ENCODE measurements at regions not wholly inside any gene's neighbourhood (a gene's known extent, or its start where the extent isn't known, plus 50 kb on each side); places are given as distances from the start of the nearest gene placed in this dataset.
"Not testable (repeated sequence)": the region's sequence is repeated elsewhere in the genome, so short reads cannot be mapped to it uniquely, and the experiment has no call there.

DNA sequence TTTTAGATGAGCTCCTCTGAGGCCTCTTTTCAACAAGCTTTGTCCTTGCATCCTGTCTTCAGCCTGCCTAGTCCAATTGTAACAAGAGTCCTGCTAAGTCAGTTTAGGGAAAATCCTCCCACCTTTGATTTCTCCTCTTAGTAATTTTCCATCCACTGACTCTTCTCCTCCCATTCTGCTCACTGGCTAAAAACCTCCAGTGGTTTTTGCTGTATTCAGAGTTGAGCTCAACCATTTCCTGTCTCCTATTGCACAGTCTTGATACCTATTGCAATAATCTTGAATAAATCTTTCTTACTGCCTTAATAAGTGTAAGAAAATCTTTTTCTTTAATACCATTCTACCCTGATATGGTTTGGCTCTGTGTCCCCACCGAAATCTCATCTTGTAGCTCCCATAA, 117.8 kb upstream of the ENPP6 start:
- DNase-seq, result no peak

DNA sequence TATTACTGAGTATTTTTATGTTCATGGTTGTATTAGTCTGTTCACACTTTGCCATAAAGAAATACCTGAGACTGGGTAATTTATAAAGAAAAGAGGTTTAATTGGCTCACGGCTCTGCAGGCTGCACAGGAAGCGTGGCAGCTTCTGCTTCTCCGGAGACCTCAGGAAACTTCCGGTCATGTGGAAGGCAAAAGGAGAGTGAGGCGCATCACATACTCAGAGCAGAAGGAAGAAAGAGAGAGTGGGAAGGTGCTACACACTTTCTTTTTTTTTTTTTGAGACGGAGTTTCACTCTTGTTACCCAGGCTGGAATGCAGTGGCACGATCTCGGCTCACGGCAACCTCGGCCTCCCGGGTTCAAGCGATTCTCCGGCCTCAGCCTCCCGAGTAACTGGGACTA, 115.8 kb upstream of the ENPP6 start:
- not testable (repeated sequence) for DNase-seq

DNA sequence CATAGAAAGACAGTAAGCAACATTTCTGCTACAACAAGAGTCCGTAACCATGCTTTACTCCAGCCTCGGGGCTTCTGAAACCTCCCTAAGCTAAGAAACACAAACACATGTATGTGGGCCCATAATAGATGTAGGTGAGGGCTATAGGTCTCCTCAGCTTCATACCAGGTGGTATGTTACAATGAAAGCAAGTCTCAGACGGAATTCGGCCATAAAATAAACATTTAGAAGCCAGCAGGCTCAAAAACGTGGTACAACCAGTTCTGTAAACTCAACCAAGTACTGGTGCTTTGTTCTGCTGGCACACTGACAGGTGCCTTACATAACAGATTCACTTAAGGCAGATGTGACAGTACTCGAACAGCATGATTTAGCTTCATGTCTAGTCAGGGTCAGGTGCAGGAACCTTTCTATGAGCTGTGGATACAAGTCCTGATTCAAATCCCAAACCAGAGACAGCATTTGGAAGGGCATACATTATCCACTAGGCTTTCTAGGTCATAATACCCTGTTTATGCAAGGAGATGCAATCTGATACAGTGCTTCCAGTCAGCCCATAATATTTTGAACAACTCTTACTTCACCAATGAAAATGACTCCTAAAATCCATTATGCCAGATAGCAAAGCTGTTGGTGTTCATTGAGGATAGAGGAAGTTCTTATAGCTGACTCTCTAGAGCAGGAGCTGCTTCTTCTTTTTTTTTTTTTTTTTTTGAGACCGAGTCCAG, 113.8 kb upstream of the ENPP6 start:
- DNase-seq, result no peak

DNA sequence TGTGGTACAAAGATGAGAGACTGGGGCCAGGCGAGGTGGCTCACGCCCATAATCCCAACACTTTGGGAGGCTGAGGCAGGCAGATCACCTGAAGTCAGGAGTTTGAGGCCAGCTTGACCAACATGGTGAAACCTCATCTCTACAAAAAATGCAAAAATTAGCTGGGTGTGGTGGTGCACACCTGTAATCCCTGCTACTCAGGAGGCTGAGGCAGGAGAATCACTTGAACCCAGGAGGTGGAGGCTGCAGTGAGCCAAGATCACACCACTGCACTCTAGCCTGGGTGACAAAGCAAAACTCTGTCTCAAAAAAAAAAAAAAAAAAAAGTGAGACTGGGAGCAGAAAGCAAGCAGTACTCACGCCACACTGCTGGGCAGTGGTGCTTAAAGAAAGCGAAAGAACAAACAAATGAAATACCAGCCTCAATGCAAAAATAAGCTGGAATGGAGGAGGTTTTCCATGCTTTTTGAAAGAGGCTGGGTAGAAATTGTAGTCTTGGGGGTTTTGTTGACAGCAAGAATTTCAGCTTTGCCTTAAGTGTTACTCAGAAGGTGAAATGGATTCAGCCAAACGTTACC, 112.9 kb upstream of the ENPP6 start:
- DNase-seq, result not testable (repeated sequence)

DNA sequence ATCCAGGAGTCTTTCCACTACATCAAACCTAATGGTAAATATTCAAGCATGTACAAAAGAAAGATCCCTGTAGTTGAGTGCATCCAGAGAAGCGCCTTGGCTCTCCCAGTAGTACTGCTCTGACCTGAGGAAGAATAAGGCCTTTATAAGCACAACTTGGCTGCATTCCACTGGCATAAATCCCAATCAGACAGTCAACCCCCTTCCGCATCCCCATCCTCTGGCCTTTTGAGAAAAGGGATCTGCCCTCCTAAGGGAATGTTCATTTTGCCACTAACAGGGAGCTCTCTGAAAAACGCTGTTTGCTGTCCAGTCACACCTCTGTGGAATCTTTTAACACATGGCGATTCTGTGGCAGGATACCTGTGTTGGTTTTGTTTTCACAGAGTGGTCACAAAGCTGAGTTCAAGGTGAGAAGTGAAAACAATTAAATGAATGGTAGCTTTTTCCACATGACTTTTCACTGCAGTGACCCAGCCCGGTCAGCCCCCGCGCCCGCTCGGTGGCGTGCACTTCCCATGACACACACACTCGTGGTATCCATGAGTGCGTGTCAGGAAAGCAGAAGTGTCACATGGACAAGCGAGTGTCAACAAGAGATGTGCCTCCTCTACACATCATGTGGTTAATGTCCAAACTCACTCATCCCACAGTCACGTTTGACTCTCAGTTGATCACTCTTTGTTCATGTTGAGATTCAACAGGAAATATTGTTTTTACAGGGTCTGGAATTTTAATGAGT, 112.2 kb upstream of the ENPP6 start:
- peak in 1 of 2 experiments; percentile 42 for DNase-seq

DNA sequence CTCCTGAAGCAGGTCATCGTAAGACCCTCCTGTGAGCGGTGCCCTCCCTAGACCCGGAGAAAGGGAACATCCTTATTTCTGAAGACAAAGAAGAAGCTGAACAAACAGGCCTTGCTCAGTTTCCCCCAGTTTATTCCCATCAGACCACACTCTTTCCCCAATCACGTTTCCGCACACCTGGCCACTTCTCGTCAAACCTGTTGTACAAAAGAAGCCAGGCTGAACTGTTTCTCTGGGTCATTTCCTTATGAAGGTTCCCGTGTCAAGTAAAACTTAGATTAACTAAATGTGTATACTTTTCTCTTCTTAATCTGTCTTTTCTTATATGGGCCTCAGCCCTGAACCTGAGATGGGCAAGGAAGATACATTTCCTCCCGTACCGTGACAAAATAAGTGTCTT, 111.6 kb upstream of the ENPP6 start:
- DNase-seq, result no peak

DNA sequence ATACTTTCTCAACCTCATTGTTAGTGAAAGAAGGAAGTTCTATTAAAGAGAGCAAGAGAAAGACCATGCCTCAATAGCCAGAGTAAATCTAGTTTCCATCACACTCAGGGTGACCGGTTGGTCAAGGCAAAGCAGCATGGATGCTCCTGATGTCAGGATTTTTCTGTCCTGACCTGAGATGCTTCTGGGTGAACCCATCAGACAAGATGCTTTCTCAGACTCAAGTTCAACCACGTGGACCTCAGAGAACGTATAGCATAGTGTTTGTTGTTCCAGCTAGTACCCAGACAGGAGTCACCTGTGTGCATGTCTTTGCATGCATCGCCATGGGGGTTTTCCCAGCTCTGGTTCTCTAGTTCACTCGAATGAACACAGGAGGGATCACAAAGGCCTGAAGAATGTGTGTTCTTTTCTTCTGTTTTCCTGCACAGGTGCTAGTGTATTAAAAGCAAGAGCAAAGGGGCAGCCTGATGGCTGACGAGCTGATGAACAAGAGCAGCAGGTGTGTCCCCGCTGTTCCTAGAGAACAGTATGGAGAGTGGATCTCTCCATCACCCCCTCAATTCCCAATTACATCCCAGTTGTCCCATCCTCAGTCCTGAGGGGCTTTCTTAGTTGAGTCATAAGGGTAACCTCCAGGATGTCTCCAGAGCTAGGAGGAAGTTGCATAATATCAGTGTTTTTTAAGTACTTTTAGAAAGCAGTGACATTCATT, 110.5 kb upstream of the ENPP6 start:
- DNase-seq, result peak; percentile 40 to 45

DNA sequence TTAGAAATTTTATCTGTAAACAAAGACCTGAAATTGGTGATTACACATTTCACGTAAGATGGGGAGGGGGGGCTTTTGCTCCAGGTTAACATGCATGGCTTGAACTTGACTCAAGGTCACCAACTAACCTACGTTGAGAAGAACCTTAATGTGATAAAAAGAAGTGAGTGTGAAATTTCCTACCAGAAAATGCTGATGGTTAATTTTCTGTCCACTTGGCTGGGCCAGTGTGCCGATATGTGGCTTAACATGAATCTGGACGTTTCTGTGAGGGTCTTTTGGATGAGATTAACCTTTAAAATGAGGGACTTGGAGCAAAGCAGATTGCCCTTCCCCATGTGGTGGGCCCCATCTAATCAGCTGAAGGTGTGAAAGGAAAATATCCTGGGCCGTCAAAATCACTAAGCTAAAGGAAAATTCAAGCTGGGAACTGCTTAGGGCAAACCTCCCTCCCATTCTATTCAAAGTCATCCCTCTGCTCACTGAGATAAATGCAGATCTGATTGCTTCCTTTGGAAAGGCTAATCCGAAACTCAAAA, 107.3 kb upstream of the ENPP6 start:
- DNase-seq, result no peak

DNA sequence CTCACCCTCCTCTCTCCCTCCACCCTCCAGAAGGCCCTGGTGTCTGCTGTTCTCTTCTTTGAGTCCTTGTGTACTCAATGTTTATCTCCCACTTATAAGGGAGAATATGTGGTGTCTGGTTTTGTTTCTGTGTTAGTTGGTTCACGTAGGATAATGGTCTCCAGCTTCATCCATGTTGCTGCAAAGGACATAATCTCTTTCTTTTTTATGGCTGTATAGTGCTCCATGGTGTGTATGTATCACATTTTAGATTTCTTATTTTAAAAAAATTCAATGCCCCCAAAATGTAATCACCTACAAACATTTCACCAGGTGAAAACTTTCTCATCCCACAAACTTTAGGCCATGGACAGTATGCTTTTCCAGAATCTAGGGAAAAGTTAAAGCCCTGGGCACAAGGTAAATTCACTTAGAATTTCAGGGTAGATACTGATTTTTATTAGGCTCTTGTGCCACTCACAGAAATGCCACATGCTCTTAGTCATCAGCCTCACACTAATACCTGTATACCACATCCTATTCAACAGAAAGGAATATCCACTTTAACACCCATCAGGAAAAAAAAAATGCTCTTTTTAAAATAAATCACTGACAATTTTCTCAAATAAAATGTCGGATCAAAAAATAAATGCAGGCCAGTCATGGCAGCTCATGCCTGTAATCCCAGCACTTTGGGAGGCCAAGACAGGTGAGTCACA, 104.8 kb upstream of the ENPP6 start:
- DNase-seq, result no peak

DNA sequence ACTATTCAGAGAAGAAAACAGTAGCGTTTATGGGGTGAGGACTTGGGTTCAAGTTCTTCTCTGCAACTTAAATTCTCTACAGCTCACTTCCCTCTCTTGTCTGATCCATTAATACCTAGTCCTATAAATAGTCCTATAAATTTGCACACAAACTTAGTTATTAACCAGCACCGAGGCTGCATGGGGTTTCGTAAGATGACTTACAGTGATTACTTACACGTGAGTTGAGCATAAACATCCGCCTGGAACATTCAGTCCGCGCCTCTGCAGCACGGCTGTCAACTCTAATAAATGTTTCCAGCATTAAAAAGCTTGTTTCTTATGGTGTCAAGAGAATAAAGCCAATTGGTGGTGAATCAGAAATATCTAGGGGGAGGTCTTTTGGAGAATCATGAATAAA, 103.0 kb upstream of the ENPP6 start:
- no peak for DNase-seq

DNA sequence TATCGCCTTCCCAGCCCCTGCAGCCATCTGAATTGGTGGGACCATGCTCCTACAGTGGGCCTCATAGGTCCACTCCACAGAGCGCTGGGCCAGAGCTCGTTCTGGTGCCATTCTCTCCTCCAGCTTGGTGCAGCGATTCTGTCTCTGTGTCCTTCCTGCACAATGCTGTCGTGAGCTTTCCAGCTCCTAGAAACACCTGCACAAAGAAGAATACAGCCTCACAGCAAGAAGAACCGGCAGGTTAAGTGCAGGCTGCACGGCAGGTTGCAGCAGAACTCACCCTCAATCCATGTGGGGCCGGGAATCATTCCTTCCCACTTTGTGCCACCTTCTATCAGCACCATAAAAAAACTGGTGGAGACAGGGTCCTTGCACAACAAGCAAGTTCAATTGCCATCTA, 101.2 kb upstream of the ENPP6 start:
- no peak for DNase-seq

DNA sequence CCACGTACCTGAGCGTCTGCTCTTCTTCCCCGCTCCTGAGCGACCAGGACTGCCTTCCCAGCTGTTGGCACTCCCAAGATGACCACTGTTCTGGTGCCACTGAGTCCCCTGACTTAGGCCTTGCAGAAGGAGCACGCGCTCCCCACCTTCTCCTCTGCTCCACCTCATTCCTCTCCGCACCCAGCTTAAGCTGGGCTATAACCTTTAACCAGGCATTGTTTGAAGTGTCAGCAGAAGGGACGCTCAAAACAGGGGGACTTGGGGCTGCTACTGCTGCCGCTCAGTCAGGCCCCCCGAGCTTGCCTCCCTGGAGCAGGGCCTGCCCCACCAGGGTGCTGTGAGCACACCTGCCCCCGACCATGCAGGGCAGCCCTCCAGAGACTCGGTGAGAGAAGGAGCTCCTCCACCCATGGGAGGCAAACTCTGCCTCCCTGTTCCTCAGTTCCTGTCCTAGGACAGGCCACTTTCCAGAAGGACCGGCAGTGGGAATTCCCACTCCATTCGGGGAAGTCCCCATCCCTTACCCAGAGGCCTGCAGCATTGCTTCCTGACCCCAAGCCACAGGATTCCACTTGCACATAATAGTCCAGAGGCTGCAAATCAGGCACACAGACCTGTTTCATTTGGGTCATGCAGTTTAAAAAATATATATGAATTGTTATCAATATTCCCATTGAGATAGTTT, 99.7 kb upstream of the ENPP6 start:
- no peak for DNase-seq

DNA sequence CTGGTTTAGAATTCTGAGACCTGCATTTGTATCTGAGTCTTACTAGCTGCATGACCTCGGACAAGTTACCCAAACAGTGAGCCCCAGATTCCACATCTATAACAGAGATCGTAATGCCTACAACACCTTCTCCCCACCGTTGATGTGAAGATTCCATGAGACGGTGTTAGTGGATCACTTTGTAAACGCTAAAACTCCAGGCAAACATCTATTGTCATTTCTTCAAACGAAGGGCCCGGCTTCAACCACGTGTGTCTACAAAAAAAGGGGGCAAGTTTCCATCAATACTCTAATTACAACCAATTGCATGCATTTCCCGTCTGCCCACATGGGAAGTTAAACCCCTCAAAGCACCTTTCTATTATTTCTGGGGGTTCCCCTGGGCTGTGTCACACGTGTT, 99.1 kb upstream of the ENPP6 start:
- no peak for DNase-seq

DNA sequence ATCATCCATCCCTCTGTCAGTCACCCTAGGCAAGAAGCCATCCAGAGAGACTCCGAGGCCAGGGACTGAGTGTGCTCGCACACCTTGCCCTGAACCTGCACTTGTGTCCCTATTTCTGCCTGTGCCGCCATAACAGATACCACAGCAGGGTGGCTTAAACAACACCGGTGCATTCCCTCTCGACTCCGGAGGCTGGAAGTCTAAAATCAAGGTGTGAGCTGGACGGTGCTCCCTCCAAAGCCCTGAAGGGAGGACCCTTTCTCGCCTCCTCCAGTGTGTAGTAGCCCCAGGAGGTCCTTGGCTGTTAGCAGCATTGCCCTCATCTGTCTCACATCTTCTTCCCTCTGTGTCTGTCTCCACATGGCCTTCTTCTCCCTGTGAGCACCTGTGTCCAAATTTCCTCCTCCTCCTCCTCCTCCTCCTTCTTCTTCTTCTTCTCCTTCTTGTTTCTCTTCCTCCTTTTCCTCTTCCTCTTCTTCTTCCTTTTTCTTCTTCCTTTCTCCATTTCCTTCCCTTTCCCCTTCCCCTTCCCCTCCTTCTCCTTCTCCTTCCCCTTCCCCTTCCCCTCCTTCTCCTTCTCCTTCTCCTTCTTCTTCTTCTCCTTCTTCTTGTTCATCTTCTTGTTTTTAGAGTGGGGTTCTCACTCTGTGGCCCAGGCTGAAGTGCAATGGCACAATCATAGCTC, 98.1 kb upstream of the ENPP6 start:
- DNase-seq, result no peak

DNA sequence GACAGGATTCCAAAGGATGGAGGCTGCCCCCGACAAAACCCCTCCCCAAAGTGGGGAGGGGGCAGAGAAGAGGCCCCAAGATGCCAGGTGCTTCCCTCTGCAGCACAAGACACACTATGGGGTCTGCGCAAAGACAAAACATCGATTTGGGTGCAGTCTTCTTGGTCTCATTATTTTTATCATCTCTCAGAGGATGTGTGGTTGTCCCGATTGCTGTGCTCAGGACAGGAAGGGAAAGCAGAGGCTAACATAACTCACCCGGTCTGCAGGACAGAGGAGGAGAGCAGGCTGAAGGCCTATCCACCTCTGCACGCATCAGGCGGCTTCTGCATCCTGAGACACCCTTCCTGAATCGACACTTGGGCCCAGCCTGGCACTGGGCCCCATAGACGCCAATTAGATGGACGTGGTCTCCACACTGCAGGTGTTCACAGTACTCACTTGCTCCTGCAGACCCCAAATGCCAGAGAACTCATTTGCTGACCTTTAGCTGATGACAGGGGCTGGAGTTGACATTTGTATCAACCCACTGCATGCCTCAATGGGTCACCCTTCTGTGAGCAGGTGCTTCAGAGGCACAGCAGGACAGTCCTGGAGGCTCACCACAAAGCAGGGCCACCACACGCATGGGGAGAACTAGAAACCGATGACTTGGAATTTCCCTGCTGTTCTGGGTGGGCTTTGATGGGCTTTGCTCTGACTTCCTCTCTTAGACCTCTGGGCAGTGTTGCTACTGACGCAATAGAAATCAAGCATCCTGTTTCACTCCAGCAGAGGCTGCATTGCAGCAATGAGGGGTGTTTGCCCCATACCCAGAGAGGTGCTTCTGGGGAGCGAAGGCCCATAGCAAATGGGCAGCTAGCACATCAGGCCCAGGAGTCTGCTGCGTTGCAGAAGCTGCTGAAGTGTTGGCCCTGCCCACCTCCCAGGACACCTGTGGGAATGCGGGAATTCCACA, 96.3 kb upstream of the ENPP6 start:
- no peak for DNase-seq

DNA sequence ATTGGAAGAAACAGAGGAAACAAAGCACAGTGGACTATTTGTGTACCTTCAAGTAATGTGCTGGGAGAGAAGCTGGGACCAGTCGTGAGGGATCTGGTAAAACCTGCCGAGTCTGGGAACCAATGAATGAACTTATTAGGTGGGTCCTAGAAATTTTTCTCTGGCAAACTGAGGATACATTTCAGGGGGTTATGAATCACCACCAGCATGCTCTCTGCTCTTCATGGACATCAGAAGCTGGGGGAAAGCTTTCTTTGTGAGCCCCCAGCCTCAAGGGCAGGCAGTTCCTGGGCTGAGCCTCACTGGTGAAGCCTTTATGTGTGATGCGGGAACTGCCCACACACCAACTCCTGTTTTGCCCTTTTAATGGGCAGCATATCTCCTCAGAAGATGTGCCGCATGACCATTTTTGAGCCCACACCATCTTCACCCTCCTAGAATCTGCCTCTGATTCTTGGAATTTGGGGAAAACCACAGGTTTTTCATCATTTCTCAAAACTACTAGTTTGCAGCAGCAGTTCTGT, 95.4 kb upstream of the ENPP6 start:
- no peak for DNase-seq

DNA sequence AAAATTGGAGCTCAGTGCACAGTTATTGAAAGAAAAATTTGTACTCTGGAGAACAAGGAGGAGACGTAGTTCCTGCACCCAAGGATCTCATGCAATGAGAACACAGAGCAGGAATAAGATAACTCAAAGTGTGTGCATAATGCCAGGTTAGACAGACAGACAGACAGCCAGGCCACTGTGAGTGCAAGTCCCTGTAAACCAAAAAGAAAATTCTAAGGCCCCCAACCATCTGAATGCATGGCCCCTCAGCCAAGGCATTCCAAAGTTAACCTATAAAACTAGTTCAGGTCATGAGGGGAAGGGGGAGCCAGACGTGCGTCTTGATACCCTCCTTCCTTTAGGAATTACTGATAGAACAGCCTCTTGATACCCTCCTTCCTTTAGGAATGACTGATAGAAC, 94.5 kb upstream of the ENPP6 start:
- DNase-seq, result no peak

DNA sequence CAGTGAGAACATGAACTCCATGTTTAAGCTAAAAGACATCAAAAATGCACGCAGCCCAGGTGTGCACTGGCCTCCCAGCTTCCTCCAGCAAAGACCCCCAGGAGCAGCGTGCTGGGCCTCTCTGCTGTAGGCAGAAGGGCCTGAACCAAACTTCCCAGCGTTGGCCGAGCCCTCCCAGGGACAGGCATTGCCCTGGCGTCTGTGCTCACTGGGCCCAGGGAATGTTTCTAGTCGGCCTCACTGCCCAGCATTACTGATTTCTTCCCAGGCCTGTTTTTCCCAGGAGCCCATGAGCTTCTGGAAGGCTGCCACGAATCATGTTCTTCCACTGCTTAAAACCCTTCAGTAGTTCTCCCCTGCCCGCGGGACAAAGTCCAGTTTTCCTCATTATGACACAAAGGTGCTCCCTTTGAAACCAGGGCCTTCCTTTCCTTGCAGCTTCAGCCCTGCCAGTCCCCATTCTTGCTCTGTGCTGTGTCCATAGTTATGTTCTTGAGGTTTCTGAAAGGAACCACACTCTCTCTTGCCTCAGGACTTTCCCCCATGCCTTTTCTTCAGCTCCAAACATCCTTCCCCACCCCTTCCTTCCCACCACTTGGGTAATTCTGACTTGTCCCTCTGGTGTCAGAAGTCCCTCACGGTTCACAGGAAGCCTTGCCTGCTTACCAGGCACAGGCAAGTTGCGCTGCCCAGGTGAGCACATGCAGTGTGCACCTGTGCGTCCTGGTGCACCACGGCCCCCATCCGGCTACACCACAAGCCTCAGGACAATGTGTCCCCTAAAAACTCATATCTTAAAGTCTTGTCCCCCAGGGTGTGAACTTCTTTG, 93.4 kb upstream of the ENPP6 start:
- DNase-seq, result no peak

DNA sequence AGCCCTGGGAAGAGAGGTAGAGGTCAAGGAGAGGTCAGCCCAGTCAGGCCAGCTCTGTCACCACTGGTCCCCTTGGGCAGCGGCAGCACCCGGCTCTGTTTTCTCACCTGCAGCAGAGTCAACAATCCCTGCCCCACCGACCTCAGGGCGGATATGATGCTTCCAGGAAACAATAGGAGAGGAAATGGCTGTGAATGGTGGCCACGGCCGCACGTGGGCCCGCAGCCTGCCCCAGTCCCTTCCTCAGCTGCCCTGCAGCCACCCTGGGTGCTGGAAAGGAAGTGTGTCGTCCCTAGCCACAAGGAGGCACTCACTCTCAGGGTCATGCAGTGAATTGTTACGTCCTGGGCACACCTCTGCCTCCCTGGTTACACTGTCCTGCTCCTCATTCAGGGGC, 92.5 kb upstream of the ENPP6 start:
- DNase-seq, result peak; percentile 42 to 63
